HAP-1 (cell line): ENCODE measurements at regions not wholly inside any gene's neighbourhood (a gene's known extent, or its start where the extent isn't known, plus 50 kb on each side); places are given as distances from the start of the nearest gene placed in this dataset.
"Not testable (repeated sequence)": the region's sequence is repeated elsewhere in the genome, so short reads cannot be mapped to it uniquely, and the experiment has no call there.

Source experiments
- DNase-seq, 2 experiments: peaks; one replicate each; pipeline ENCODE4 v3.0.0-alpha.2; 2016 to 2020; ENCODE audit warnings: low spot score in 2 of 2
- H3K27me3 ChIP-seq: fragments of 250-450 bp; sonication (Bioruptor Pico); 2 replicates; pipeline ENCODE4 v1.5.1; 2020; ENCODE audit warnings: low read depth, mild to moderate bottlenecking, moderate library complexity
- H3K36me3 ChIP-seq: fragments of 250-450 bp; sonication (Bioruptor Pico); replicated peaks from 2 replicates; pipeline ENCODE4 v1.5.1; 2020; ENCODE audit warnings: mild to moderate bottlenecking
- H3K4me1 ChIP-seq: fragments of 250-450 bp; sonication (Bioruptor Pico); 2 replicates; pipeline ENCODE4 v1.5.1; 2020; ENCODE audit warnings: mild to moderate bottlenecking
- H3K4me3 ChIP-seq: fragments of 250-450 bp; sonication (Bioruptor Pico); 2 replicates; pipeline ENCODE4 v1.5.1; 2020; ENCODE audit warnings: mild to moderate bottlenecking, moderate library complexity
- H3K9me3 ChIP-seq: fragments of 250-450 bp; sonication (Bioruptor Pico); 2 replicates; pipeline ENCODE4 v1.5.1; 2020; ENCODE audit warnings: mild to moderate bottlenecking, moderate library complexity
- in situ Hi-C: fragments of 300-500 bp; cut with MboI; formaldehyde crosslinking; loops from 3 replicates; pipeline ENCODE4 v1.14.3; 2020; ENCODE audit warnings: low sequenced_read_pairs, inconsistent platforms, mixed read lengths

DNA sequence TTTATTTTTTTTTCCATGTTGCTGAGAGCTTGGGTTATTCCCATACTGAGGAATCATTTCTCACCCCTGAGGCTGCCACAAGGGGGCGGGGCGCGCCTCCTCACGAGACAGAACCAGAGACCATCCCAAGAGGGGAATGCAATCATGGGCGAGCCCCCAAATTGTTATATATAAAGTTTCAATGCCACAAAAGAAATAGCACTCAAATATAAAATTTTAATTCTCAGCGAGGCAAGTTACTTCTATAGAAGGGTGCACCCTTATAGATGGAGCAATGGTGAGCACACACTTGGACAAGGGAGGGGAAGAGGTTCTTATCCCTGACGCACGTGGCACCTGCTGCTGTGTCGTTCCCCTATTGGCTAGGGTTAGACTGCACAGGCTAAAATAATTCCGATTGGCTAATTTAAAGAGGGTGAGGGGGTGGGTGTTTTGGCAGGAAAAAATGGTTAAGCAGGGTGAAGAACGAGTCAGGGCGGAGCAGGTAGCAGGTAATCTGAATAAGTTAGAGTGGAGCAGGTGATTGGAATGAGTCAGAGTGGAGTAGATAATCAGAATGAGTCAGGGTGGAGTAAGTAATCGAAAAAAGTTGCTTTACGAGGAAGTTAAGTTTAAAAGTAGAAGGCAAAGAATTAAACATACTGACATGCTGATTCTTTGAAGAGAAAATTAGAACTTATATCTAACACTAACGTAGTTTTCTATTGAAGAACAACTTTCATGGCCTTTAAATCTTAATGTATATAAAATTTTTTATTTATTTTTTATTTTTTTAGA is 177.5 kb downstream of the MTCL1 start:
- in situ Hi-C loops: no loop called here
- H3K9me3 ChIP-seq: no peaks in the 10 kb centered on the region
- H3K4me3 ChIP-seq: no peak overlapping the region

DNA sequence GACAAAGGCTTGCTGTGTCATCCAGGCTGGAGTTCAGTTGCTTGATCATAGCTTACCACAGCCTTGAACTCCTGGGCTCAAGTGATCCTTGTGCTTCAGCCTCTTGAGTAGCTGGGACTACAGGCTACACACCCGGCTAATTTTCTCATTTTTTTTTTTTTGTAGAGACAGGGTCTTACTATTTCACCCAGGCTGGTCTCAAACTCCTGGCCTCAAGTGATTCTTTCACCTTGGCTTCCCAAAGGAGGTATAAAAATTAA is 178.0 kb downstream of the MTCL1 start:
- H3K4me1 ChIP-seq: no peaks in the 10 kb centered on the region
- in situ Hi-C loops: no loop called here
- no peak overlapping the region for H3K4me3 ChIP-seq
- H3K36me3 ChIP-seq: no peaks in the 10 kb centered on the region
- no peaks in the 10 kb centered on the region for H3K9me3 ChIP-seq
- no peak for DNase-seq
- no peaks in the 10 kb centered on the region for H3K27me3 ChIP-seq

More for the DNA sequence above, 177.5 kb downstream of the MTCL1 start:
- peak in 1 of 2 experiments; percentile 71 for DNase-seq
- no peaks in the 10 kb centered on the region for H3K27me3 ChIP-seq
- no peaks in the 10 kb centered on the region for H3K36me3 ChIP-seq
- H3K4me1 ChIP-seq: no peaks in the 10 kb centered on the region

DNA sequence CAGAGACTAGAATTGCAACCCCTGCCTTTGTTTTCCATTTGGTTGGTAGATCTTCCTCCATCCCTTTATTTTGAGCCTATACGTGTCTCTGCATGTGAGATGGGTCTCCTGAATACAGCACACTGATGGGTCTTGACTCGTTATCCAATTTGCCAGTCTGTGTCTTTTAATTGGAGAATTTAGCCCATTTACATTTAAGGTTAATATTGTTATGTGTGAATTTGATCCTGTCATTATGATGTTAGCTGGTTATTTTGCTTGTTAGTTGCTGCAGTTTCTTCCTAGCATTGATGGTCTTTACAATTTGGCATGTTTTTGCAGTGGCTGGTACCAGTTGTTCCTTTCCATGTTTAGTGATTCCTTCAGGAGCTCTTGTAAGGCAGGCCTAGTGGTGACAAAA is 182.5 kb downstream of the MTCL1 start:
- H3K27me3 ChIP-seq, DNase-seq, H3K36me3 ChIP-seq, in situ Hi-C loops, H3K9me3 ChIP-seq, H3K4me3 ChIP-seq: not testable (repeated sequence)
- peaks cover 12% of the 10 kb centered on the region for H3K4me1 ChIP-seq

DNA sequence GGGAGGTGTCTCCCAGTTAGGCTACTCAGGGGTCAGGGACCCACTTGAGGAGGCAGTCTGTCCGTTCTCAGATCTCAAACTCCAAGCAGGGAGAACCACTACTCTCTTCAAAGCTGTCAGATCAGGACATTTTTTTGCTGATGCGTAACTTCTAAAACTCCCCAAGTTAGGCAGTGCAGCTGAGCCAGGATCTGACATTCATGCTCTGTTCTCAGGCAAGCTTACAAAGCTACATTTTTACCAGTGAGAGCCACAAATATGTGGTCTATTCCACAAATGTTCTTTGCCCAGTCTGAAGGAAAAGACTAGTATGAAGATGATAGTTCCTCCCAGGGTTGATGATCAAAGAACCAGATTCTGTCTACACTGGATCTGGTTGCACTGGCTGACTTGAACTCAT is 184.1 kb downstream of the MTCL1 start:
- DNase-seq: no peak
- Histone ChIP-seq H3K36me3 (no peaks in the 10 kb centered on the region), H3K27me3 (no peaks in the 10 kb centered on the region), H3K4me1 (peaks cover 12% of the 10 kb centered on the region), H3K9me3 (no peaks in the 10 kb centered on the region), H3K4me3 (no peak overlapping the region)
- in situ Hi-C loops: no loop called here

DNA sequence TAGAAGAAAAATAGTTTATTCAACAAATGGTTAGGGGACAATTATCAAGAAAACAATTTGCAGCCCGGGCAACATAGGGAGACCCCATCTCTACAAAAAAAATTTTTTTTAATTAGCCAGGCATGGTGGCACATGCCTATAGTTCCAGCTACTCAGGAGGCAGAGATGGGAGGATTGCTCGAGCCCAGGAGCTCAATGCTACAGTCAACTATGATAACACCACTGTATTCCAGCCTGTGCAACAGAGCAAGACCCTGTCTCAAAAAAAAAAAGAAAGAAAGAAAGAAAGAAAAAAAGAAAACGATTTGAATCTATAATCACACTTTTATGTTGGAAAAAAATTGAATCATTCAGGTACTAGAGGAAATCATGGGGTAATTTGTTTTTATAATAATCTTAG is 185.1 kb downstream of the MTCL1 start:
- H3K9me3 ChIP-seq, in situ Hi-C loops: not testable (repeated sequence)

DNA sequence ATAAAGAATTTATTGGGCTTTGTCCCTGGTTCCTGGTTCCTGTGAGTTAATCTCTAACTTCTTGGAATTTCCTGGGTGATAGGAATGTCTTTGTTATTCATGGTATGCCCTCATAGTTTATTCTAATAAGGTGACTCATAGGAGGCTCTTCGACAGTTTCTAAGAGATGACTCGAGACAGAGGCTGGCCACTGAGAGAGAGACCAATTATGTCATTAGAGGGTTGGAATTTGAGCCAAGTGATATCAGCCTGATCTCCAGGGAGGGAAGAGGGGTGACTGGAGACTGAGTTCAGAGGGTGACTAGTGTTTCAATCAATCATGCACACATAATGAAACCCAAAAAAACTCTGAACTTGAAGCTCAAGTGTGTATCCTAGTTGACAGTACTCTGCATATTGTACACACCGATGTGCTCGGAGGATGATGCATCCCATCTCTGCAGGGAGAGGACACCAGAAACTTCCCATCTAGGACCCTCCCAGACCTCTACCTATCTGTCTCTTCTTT is 185.7 kb downstream of the MTCL1 start:
- H3K4me3 ChIP-seq: no peak overlapping the region
- DNase-seq: peak; percentile 73 to 94
- H3K4me1 ChIP-seq: peaks cover 12% of the 10 kb centered on the region
- H3K36me3 ChIP-seq: no peaks in the 10 kb centered on the region
- no peaks in the 10 kb centered on the region for H3K27me3 ChIP-seq
- in situ Hi-C loops: no loop called here
- H3K9me3 ChIP-seq: no peaks in the 10 kb centered on the region

More for the DNA sequence above, 185.1 kb downstream of the MTCL1 start:
- H3K4me1 ChIP-seq: peaks cover 12% of the 10 kb centered on the region
- not testable (repeated sequence) for H3K4me3 ChIP-seq, H3K27me3 ChIP-seq, H3K36me3 ChIP-seq, DNase-seq

DNA sequence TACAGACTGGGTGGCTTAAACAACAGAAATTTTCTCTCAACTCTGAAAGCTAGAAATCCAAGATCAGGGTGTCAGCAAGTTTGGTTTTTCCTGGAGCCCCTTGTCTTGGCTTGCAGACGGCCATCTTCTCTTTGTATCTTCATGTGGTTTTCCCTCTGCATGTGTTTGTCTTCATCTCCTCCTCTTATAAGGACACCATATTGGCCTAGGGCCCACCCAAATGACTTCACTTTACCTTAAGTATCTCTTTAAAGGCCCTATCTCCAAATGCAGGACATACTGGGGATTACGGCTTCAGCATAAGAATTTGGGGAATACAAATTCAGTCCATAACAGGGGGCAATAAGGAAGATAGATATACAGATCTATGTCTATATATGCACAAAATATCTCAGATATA is 187.9 kb downstream of the MTCL1 start:
- in situ Hi-C loops: no loop called here
- DNase-seq: no peak
- H3K4me3 ChIP-seq: no peak overlapping the region
- peaks cover 12% of the 10 kb centered on the region for H3K4me1 ChIP-seq
- no peaks in the 10 kb centered on the region for H3K27me3 ChIP-seq
- no peaks in the 10 kb centered on the region for H3K9me3 ChIP-seq
- H3K36me3 ChIP-seq: no peaks in the 10 kb centered on the region

DNA sequence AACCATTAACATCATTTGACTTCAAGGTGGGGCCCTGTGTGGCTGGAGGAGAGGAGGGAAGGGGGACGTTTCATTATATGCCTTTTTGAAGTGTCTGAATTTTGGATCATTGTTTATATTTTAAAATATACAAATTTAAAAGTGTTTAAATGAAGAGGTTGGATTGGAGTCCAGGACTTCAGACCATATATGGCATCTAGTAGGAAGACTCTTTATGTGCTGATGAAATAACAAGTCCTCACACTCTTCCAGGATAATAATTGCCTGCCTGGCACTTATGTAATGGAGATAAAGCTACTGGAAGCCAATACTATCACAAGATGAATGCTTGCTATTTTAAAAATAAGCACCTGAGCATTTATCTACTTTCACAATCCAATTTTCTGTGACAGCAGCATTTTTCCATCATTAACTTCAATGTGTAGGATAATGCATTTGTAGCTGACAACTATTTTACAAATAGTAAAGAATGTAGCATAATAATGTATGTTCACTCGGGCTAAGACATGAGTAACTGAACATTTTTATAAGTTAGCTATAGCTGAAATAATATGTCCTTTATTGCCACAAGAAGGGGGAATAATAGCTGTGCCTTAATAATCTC is 188.4 kb downstream of the MTCL1 start:
- Histone ChIP-seq H3K4me3 (no peak overlapping the region), H3K4me1 (peaks cover 12% of the 10 kb centered on the region), H3K9me3 (no peaks in the 10 kb centered on the region), H3K36me3 (no peaks in the 10 kb centered on the region), H3K27me3 (no peaks in the 10 kb centered on the region)
- no peak for DNase-seq
- in situ Hi-C loops: no loop called here

DNA sequence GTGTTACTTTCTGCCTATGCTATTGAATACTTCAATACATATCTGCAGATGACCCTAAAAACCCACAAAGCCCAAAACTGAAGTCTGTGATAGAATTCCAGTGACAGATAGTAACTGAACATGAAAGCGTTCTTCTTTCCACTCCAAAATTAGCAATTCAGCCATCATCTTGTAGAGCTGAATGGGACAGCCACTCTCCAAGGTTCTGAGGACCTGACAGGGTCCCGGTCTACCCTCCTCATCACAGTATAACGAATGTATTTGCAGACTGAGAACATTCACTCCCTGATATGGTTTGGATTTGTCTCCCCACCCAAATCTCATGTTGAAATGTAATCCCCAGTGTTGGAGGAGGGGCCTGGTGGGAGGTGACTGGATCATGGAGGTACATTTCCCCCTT is 189.5 kb downstream of the MTCL1 start:
- H3K4me1 ChIP-seq: peaks cover 12% of the 10 kb centered on the region
- in situ Hi-C loops: no loop called here
- H3K4me3 ChIP-seq: no peak overlapping the region
- H3K36me3 ChIP-seq: no peaks in the 10 kb centered on the region
- H3K27me3 ChIP-seq: no peaks in the 10 kb centered on the region
- no peaks in the 10 kb centered on the region for H3K9me3 ChIP-seq
- no peak for DNase-seq

DNA sequence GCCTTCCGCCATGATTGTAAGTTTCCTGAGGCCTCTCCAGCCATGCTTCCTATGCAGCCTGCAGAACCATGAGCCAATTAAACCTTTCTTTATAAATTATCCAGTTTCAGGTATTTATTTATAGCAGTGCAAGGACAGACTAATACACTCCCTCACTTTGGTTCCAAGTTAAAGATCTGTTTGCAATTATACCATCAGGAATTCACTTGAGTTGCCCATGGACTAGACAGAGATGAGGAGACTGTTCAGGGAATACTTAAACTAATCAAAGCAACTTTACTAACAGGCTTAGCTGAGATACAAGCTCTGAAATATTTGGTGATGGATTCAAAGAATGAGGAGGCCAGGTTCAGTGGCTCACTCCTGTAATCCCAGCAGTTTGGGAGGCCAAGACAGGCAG is 190.0 kb downstream of the MTCL1 start:
- in situ Hi-C loops: no loop called here
- Histone ChIP-seq H3K36me3 (no peaks in the 10 kb centered on the region), H3K4me3 (no peak overlapping the region), H3K27me3 (no peaks in the 10 kb centered on the region), H3K9me3 (no peaks in the 10 kb centered on the region), H3K4me1 (peaks cover 12% of the 10 kb centered on the region)
- no peak for DNase-seq

DNA sequence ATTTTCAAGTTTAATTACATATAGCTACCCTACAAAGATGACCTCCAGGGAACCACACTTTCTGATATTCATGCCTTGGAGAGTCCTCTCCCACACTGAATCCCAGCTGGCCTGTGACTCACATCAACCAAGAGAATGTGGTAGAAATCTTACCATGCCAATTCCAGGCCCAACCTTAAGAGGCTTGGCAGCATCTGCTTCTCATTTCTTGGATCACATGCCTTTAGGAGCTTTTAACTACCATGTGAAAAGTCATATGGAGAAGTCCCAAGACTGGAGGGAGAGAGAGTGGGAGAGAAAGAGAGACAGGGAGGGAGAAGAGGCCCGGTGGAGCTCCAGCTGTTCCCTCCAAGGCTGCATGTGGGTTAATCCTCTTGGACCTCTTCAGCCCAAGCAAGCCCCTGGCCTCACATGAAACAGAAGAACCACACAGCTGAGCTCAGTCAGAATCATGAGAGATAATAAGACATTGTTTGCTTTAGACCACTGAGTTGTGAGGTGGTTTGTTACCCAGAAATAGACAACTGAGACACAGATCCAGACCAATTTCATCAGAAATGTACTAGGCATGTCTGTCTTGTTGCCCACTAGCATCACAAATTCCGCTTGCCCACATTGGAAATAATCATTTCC is 190.7 kb downstream of the MTCL1 start:
- no peak for DNase-seq
- H3K36me3 ChIP-seq: no peaks in the 10 kb centered on the region
- H3K4me1 ChIP-seq: peaks cover 4% of the 10 kb centered on the region
- no peak overlapping the region for H3K4me3 ChIP-seq
- in situ Hi-C loops: no loop called here
- no peaks in the 10 kb centered on the region for H3K27me3 ChIP-seq
- no peaks in the 10 kb centered on the region for H3K9me3 ChIP-seq

DNA sequence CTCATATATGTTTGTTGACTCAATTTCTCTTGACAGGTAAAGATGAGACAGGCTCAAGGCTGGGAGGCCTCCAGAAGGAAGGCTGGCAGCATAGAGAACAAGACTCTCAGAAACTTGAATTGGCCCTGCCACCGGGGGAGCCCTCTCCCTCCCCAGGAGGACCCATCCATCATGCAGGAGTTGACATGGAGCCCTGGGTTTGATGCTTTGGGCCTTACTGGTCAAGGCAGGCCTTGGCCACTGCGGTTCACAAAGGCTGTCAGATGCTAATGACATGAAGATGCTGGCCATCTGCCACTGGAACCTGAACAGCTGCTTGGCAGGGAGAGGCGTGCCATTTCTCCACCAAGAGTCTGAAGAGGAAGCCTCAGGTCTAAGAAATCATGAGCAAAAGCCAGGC is 193.6 kb downstream of the MTCL1 start:
- Histone ChIP-seq H3K9me3 (0 out of 2 replicates have a peak, but pooled peaks cover 3% of the 10 kb centered on the region), H3K4me1 (no peaks in the 10 kb centered on the region), H3K36me3 (no peaks in the 10 kb centered on the region), H3K4me3 (no peak overlapping the region), H3K27me3 (no peaks in the 10 kb centered on the region)
- no peak for DNase-seq
- in situ Hi-C loops: no loop called here

DNA sequence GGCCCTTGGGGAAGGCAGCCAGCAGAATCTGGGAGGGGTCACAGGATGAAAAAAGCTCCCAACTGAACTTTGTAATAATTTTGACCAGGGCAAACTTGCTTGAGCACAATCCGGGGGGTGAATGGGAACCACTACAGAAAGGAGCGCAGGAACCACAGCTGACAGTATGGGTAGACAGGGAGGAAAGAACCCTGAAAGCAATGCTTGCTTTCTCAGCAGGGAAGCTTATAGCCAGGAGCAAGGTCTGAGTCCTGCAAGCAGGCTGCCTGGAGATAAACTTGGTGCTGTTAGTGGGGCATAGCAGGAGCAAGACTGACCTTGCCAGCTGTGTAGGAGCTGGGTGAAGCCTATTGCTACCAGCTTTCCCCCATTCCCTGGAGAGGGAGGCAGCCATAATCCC is 195.2 kb downstream of the MTCL1 start:
- no peaks in the 10 kb centered on the region for H3K4me1 ChIP-seq
- in situ Hi-C loops: no loop called here
- H3K27me3 ChIP-seq: no peaks in the 10 kb centered on the region
- no peak overlapping the region for H3K4me3 ChIP-seq
- H3K9me3 ChIP-seq: 0 out of 2 replicates have a peak, but pooled peaks cover 3% of the 10 kb centered on the region
- DNase-seq: no peak
- H3K36me3 ChIP-seq: no peaks in the 10 kb centered on the region

DNA sequence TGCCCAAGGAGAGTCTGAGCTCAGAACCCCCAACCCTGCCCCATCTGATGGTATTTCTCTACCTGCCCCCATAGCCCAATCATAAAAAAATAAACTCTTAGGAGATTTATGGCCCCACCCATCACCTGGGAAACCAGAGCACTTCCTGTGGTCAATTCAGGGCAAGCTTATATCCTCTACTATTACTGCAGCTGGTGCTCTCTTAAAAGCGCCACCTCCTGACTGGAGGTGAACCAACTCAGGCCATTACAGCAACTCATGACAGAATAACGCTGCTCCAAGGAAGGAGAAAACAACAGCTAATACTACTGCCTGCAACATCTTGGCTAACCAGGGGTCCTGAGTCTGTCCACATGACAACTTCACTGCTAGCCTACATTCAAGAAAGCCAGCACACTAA is 195.7 kb downstream of the MTCL1 start:
- no peak overlapping the region for H3K4me3 ChIP-seq
- no peaks in the 10 kb centered on the region for H3K4me1 ChIP-seq
- H3K9me3 ChIP-seq: 0 out of 2 replicates have a peak, but pooled peaks cover 3% of the 10 kb centered on the region
- in situ Hi-C loops: no loop called here
- H3K27me3 ChIP-seq: no peaks in the 10 kb centered on the region
- DNase-seq: no peak
- H3K36me3 ChIP-seq: no peaks in the 10 kb centered on the region
